Glutamatergic neuron (in vitro differentiated cells): ENCODE measurements at regions not wholly inside any gene's neighbourhood (a gene's known extent, or its start where the extent isn't known, plus 50 kb on each side); places are given as distances from the start of the nearest gene placed in this dataset.

Source experiments
- DNase-seq: peaks from one replicate; pipeline ENCODE4 v3.0.0; 2022
- H3K27ac Mint-ChIP-seq: one replicate; pipeline ENCODE4 v1.8.0; 2020; ENCODE audit warnings: mild to moderate bottlenecking, mixed read lengths, inconsistent platforms; ENCODE audit not compliant: unreplicated experiment
- H3K27me3 Mint-ChIP-seq: one replicate; pipeline ENCODE4 v1.8.0; 2020; ENCODE audit warnings: mild to moderate bottlenecking, moderate library complexity, mixed read lengths, inconsistent platforms; ENCODE audit not compliant: unreplicated experiment
- H3K36me3 Mint-ChIP-seq: one replicate; pipeline ENCODE4 v1.8.0; 2020; ENCODE audit warnings: mild to moderate bottlenecking, mixed read lengths, inconsistent platforms; ENCODE audit not compliant: unreplicated experiment
- H3K4me1 Mint-ChIP-seq: one replicate; pipeline ENCODE4 v1.8.0; 2020; ENCODE audit warnings: mild to moderate bottlenecking, low read depth, mixed read lengths, inconsistent platforms; ENCODE audit not compliant: unreplicated experiment
- H3K4me3 Mint-ChIP-seq: one replicate; pipeline ENCODE4 v1.8.0; 2020; ENCODE audit warnings: mild to moderate bottlenecking, mixed read lengths, inconsistent platforms; ENCODE audit not compliant: unreplicated experiment
- H3K9me3 Mint-ChIP-seq: one replicate; pipeline ENCODE4 v1.8.0; 2020; ENCODE audit warnings: mild to moderate bottlenecking, moderate library complexity, mixed read lengths, inconsistent platforms; ENCODE audit not compliant: unreplicated experiment
- CTCF ChIP-seq: fragments of 200-600 bp; sonication (generic); IDR thresholded peaks from one replicate; pipeline ENCODE4 v1.5.0; 2021; ENCODE audit not compliant: partially characterized antibody, unreplicated experiment

GRCh38 chr12:24379433-24379832 is 430.0 kb upstream of the SOX5 start:
- Mint-ChIP-seq H3K9me3 (no peaks in the 10 kb centered on the region), H3K27ac (no peak overlapping the region), H3K27me3 (peaks cover 2% of the 10 kb centered on the region), H3K4me3 (no peak overlapping the region), H3K36me3 (no peaks in the 10 kb centered on the region), H3K4me1 (peaks cover 2% of the 10 kb centered on the region)
- DNase-seq: no peak
- no peak for TF ChIP-seq CTCF

GRCh38 chr12:24378548-24379407 is 429.3 kb upstream of the SOX5 start:
- H3K9me3 Mint-ChIP-seq: no peaks in the 10 kb centered on the region
- no peak for DNase-seq
- H3K27me3 Mint-ChIP-seq: peaks cover 2% of the 10 kb centered on the region
- peaks cover 2% of the 10 kb centered on the region for H3K4me1 Mint-ChIP-seq
- H3K4me3 Mint-ChIP-seq: no peak overlapping the region
- H3K36me3 Mint-ChIP-seq: no peaks in the 10 kb centered on the region
- no peak for TF ChIP-seq CTCF
- no peak overlapping the region for H3K27ac Mint-ChIP-seq

GRCh38 chr12:24374452-24374851 is 425.0 kb upstream of the SOX5 start:
- no peak for TF ChIP-seq CTCF
- Mint-ChIP-seq H3K4me3 (no peak overlapping the region), H3K36me3 (no peaks in the 10 kb centered on the region), H3K27ac (no peak overlapping the region), H3K27me3 (peaks cover 3% of the 10 kb centered on the region), H3K4me1 (peaks cover under 1% of the 10 kb centered on the region), H3K9me3 (no peaks in the 10 kb centered on the region)
- DNase-seq: no peak

- Mint-ChIP-seq H3K36me3 (no peaks in the 10 kb centered on the region), H3K4me3 (no peak overlapping the region)
- no peak for TF ChIP-seq CTCF
These were observed 423.5 kb upstream of the SOX5 start for GRCh38 chr12:24373004-24373403.

GRCh38 chr12:24366514-24366913 is 417.0 kb upstream of the SOX5 start:
- H3K27me3 Mint-ChIP-seq: no peaks in the 10 kb centered on the region
- H3K4me1 Mint-ChIP-seq: no peaks in the 10 kb centered on the region
- H3K9me3 Mint-ChIP-seq: no peaks in the 10 kb centered on the region
- no peak overlapping the region for H3K27ac Mint-ChIP-seq
- no peaks in the 10 kb centered on the region for H3K36me3 Mint-ChIP-seq
- DNase-seq: no peak
- no peak for TF ChIP-seq CTCF
- no peak overlapping the region for H3K4me3 Mint-ChIP-seq

More at GRCh38 chr12:24373004-24373403, 423.5 kb upstream of the SOX5 start:
- H3K9me3 Mint-ChIP-seq: no peaks in the 10 kb centered on the region
- no peak overlapping the region for H3K27ac Mint-ChIP-seq
- H3K27me3 Mint-ChIP-seq: peaks cover 3% of the 10 kb centered on the region
- H3K4me1 Mint-ChIP-seq: no peaks in the 10 kb centered on the region
- DNase-seq: no peak
